AG09309 (cell line): ENCODE measurements at regions not wholly inside any gene's neighbourhood (a gene's known extent, or its start where the extent isn't known, plus 50 kb on each side); places are given as distances from the start of the nearest gene placed in this dataset.
"Not testable (repeated sequence)": the region's sequence is repeated elsewhere in the genome, so short reads cannot be mapped to it uniquely, and the experiment has no call there.

Experiments
- DNase-seq: peaks from one replicate; pipeline ENCODE4 v3.0.0-alpha.2; 2010; ENCODE audit warnings: low read depth
- H3K4me3 ChIP-seq: 2 replicates; pipeline ENCODE4 v1.5.1; 2011; ENCODE audit warnings: mild to moderate bottlenecking, low read depth, low read length, moderate library complexity; ENCODE audit not compliant: control insufficient read depth
- CTCF ChIP-seq: IDR thresholded peaks from 2 replicates; pipeline ENCODE4 v1.5.1; 2011; ENCODE audit warnings: mild to moderate bottlenecking, low read depth, low read length, inconsistent platforms; ENCODE audit not compliant: insufficient read depth, control insufficient read depth; ENCODE audit errors: missing control alignments

- DNase-seq, result no peak
Observed at GRCh38 chr12:34126239-34126641, 103.9 kb downstream of the ALG10 start.

DNA sequence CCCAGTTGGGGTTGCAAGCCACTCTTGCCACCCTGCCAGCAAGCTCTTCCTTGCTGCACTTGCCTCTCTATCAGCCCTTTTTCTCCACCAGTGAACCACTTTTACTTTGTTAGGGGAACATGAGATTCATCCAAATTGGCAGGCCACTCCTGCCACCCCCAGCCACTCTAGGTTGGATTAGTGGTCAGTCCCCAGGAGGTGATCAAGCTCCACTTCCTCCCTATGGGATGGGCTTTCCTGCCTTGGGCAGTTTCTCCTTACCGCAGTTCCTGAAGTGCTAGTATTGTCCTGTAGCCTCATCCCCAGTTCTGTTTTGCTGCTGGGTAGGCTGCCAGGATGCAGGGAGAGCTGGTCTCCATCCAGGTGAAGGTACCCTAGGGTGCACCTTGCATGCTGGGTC is 104.5 kb downstream of the ALG10 start:
- DNase-seq, result no peak
- TF ChIP-seq CTCF, result no peak
- no peak overlapping the region for H3K4me3 ChIP-seq

More at GRCh38 chr12:34126239-34126641, 103.9 kb downstream of the ALG10 start:
- peak overlapping the region; percentile 25 for H3K4me3 ChIP-seq
- TF ChIP-seq CTCF, result no peak

DNA sequence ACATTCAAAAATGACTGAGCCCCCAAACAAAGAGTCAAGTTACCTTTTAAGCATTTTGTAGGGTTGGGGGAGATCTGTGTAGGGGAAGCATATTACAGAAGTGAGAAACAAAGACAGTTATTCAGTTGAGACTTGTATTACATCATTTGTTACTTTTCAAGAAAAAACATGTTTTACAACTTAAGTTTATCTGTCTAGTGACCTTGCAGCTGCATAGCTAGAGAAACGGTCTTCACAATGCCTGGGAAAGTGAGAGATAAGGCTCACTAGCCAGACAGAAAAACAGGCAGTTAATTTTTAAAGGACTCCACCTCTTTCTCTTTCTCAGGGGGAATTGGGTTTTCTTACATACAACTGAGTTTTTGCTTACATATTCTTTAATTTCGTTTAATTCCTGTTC is 105.1 kb downstream of the ALG10 start:
- DNase-seq, H3K4me3 ChIP-seq: not testable (repeated sequence)

DNA sequence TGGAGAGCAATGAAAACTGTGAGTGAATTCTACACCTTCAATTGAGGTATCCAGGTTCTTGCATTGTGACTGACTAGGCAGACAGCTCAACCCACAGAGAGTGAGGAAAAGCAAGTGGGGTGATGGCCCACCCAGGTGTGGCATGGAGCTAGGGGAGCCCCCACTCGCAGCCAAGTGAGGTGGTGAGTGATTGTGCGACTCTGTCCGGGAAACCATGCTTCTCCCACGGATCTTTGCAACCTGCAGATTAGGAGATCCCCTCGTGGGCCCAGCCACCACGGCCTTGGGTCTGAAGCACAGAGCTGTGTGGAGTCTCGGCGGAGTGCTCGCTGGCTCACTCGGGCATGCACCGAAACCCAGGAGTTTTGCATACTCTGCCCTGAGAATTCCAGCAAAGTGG is 120.1 kb downstream of the ALG10 start:
- TF ChIP-seq CTCF, result no peak
- H3K4me3 ChIP-seq, result no peak overlapping the region
- no peak for DNase-seq

GRCh38 chr12:34151019-34151418 is 128.7 kb downstream of the ALG10 start:
- H3K4me3 ChIP-seq, result no peak overlapping the region
- no peak for TF ChIP-seq CTCF
- DNase-seq, result no peak

DNA sequence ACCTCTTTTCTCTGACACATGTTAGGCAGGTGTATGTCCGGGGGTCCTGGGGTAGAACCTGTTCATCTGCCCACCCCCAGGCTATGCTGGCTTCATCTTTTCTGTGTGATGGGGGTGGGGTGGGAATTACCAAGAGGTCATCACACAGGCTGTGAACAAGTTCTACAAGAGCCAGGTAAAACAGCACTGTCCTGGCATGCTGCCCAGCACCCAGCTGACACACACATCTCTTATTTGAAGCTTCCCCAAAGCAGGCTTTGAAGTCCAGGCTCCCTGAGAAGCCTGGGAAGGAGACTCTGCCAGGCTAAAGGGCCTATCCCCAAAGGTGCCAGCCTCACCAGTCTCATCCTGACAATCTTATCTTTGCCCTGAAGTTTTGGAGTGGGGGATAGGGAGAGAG is 141.1 kb downstream of the ALG10 start:
- no peak for DNase-seq
- no peak overlapping the region for H3K4me3 ChIP-seq

GRCh38 chr12:34166427-34167060 is 144.2 kb downstream of the ALG10 start:
- DNase-seq, result no peak
- no peak overlapping the region for H3K4me3 ChIP-seq
- TF ChIP-seq CTCF, result no peak

More for the DNA sequence above, 141.1 kb downstream of the ALG10 start:
- no peak for TF ChIP-seq CTCF

DNA sequence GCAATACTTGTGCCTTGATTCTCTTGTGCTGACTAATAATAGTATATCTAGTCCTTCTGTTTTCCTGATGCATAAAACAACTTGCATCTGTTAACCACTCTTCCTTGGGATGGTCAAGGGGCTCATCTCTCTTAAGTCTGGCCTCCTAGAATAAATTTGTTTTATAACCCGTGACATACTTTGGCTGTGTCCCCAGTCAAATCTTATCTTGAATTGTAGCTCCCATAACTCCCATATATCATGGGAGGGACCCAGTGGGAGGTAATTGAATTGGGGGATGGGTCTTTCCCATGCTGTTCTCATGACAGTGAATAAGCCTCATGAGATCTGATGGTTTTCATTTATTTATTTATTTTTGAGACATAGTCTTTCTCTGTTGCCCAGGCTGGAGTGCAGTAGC is 146.2 kb downstream of the ALG10 start:
- H3K4me3 ChIP-seq, DNase-seq: not testable (repeated sequence)
